DMS114 treated with DMSO at 0.1 percent for 48 hours (cell line): ENCODE measurements at regions not wholly inside any gene's neighbourhood (a gene's known extent, or its start where the extent isn't known, plus 50 kb on each side); places are given as distances from the start of the nearest gene placed in this dataset.
"Not testable (repeated sequence)": the region's sequence is repeated elsewhere in the genome, so short reads cannot be mapped to it uniquely, and the experiment has no call there.

ENCODE experiments used
- DNase-seq: peaks from one replicate; lab custom pipeline; 2025; ENCODE audit not compliant: unreplicated experiment; lab: John Stamatoyannopoulos, UW

- no peak for DNase-seq
Measured at GRCh38 chr5:28296254-28297013, 1258.0 kb upstream of the CDH9 start.

DNA sequence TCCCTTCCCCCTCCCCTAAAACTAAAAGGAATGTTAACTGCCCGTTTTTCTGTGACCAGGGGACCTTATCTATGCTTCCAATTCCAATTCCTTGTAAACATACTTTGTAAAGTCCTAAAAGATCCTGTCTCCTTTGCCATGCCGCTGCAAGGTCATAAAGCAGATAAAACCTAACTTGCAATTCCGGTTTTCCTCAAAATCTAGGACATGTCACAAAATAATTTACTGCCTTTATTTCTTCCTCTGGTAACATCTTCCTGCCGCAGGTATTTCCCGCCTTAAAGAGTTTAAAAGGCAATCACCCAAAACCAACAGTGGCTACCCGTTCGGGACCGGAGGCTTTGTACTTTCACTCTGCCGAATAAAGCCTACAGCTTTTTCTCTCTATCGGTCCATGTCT is 1248.6 kb upstream of the CDH9 start:
- not testable (repeated sequence) for DNase-seq

- no peak for DNase-seq
Measured at GRCh38 chr5:28286566-28286965, 1248.2 kb upstream of the CDH9 start.

DNA sequence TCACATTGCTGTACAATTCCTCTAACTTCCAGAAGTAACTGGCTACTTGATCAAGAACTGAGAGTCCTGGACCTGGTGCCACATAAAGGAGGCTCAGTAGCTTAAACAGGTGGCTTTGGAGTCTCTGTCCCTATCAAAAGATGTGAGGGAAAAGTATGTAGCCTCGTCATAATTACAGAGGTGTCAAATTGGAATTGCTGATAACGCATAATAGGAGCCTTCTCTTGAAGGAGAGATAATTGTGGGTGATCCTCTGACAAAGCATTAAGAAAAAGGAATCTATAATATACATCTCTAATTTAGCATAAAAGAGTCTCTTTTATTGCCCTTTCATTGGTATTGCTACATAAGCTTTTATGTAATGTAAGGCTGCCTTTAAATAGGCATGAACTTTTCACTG is 1246.4 kb upstream of the CDH9 start:
- no peak for DNase-seq

- DNase-seq = no peak
Measured at GRCh38 chr5:28281351-28281750, 1243.0 kb upstream of the CDH9 start.

GRCh38 chr5:28275931-28276330 is 1237.5 kb upstream of the CDH9 start:
- no peak for DNase-seq

- no peak for DNase-seq
Measured at GRCh38 chr5:28269978-28270377, 1231.6 kb upstream of the CDH9 start.

- no peak for DNase-seq
Measured at GRCh38 chr5:28265877-28266276, 1227.5 kb upstream of the CDH9 start.

GRCh38 chr5:28254846-28255245 is 1216.5 kb upstream of the CDH9 start:
- DNase-seq = no peak

GRCh38 chr5:28253431-28253830 is 1215.0 kb upstream of the CDH9 start:
- DNase-seq = no peak

DNA sequence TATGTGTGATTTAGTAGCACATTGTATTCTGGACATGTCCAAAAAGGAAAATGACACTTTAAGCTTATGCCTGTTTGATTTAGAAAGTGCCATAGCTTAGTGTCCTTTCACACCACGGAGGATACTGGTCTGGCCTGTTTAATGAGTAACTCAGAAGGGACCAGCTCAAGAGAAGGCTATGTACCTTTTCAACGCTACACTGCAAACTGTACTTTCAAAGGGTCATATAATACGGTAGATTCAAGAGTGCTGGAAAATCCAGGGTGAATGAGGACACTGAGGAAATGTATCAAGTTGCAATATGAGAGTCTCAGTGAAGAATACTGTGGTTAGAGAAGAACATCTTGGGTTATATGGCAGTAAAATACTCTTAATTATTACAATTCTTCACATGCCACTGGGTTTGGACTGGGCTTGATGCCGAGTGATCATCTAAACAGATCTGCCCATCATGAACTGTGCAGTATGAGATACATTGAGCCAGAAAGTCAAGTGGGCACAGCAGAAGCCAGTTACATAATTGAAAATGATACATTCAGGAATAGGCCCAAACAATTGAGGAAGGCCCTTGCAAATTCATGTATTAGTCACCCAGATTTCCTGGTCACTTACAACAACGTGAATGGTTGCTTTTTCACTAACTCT is 1211.5 kb upstream of the CDH9 start:
- no peak for DNase-seq

DNA sequence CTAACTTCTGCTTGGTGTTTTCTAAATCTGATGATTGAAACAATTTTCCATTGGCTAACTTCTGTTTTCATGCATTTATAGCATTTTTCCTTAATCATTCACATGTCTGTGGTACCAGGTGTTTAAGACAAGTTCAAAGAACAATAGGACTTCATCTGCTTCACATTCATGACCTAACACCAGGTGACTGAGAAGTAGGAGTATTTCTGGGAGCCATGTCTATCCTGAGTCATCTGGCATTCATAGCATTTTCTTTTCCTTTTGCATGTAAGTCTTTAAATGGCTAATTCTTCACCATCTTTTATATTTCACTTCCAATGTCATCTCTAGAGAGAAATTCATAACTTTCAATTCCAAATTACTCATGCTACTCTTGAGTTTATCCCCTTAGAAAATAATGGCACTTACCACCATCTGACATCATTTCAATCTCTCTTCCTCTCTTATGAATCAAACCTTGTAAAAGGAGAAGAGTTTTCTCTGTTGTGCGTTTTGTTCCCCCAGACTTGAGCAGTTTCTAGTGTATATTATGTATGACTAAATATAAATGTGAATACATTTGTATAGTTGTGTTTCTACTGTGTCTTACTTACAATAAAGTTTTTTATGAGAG is 1196.1 kb upstream of the CDH9 start:
- no peak for DNase-seq

- no peak for DNase-seq
Measured at GRCh38 chr5:28226407-28226806, 1188.0 kb upstream of the CDH9 start.

DNA sequence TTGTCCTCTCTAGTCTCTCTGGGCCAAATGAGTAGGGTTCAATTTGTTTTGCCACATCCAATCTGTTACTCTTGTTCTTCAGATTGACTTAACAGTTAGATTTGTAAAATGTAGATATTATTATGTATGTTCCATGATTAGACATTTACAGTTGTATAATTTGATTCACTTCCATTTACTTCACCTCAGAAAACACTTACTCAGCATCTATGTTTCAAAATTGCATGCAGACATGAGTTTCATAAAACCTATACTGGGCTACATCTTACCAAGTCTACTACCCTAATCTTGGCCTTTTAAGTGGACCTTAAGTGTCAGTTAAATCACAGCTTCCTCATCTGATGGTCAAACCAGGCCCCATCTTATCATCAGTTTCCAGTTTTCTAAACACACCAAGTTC is 1181.2 kb upstream of the CDH9 start:
- DNase-seq = no peak

DNA sequence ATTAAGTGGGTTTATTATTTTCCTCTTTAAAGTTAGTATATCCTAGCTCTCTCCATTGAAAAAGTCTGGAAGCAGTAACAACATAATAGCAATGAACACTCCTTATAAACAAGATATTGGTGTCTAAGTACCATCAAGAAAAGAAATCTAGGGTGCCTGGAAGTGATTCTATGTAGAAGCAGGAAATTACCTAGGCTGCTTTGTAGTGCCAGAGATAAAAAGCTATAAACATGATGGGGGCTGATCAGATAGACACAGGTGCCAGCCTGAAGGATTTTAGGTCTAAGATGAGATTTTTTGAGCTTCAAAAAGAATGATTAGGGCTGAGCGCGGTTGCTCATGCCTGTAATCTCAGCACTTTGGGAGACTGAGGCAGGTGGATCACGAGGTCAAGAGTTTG is 1179.3 kb upstream of the CDH9 start:
- no peak for DNase-seq

GRCh38 chr5:28216939-28217360 is 1178.6 kb upstream of the CDH9 start:
- no peak for DNase-seq

DNA sequence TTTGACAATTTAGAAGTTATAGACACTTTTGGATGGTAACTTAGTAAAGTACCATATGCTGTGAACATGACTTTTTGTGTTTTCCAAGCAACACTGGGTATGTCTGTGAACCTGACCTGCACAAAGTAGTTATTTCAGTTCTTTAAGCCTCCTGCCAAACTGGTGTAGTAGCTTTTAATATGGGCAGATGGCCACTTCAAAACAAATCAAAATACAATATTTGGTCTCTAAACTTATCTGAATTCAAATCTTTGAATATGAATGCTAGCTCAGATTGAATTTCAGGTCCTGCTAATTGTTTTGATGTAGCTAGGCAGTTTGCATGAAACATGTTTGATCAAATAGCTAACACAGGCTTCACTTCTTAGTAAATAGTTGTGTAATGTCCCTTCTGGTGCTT is 1176.7 kb upstream of the CDH9 start:
- no peak for DNase-seq

DNA sequence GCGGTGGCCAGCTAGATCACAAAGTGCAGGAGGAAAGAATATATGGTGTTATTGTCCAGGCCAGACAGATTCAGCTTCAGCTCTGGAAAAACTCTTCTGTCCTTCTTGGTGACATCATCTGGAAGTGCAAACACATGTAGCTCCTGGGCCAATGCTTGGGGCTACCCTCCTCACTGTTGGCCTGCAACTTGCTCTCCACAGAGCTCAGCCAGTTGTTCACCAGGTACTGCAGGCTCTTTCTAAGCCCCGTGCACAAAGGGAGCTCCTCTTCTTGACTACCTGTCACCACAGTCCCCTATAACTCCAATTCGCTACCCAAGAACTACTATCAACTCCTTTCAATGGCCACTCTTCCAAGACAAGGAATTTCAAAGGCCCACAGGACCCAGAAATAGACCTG is 1175.9 kb upstream of the CDH9 start:
- DNase-seq = no peak

DNA sequence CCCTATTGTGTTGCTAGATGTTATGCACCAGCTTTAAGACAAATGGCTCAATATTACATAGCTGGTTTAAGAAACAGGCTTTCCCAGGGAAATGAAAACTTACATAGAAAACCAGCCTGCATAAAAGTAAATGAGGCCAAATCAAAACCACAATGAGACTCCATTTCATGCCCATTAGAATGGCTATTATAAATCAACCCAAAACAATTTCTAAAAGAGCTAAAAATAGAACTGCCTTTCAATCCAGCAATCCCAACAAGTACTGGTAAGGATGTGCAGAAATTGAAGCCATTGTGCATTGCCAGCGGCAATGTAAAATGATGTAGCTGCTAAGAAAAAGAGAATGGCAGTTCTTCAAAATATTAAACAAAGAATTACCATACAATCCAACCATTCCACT is 1170.0 kb upstream of the CDH9 start:
- no peak for DNase-seq

DNA sequence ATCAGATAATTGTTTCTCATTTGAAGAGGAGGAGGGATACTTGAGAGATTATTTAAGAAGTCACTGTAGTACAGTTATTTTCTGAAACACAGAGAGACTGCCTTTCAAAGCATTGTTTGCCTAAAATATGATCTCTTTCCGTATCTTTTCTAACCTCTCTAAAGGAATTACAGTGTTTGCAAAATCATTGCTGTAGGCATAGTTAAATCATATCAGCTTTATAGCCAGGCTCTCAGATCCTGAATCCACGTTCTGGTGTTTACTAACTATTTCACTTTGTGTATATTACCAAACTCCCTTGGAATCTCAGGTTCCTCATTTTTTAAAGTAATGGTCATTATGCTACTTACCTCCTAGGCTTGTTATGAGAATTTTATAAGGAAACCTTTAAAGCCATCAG is 1151.6 kb upstream of the CDH9 start:
- DNase-seq = no peak

DNA sequence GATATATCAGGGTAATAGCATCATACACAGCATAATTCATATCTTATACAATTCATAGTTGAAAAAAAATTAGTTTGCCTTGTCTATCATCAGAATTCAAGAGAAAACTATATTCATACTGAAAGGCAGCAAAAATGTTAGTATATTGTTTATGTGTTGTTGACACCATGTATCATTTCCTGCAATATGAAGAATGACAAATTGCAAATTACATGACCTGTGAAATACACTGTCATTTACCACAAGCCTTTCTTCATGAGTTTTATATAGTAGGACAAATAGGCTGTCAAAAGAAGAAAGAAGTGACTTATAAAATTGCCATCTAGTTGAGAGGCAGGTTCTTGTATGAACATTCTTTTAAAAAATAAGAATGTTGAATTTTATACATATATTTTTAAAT is 1136.3 kb upstream of the CDH9 start:
- DNase-seq = no peak

DNA sequence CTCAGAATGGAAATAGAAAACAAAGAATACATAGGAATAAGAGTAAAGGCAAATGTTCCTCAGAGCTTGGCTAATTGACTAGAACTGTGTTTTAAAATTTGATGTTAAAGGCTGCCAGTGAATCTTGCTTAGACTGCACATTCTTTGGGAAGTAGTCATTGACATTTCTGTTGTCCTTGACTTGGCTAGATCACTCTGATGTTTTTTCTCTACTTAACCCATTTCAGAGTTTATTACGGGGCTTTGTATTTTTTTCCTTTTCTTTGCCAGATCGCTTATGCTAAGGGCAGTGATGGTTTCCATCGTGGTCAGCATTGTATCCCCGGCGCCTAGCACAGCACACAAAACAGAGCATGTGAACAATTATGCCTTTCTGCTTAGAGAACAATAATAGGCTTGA is 1126.7 kb upstream of the CDH9 start:
- DNase-seq = no peak
